Femur (tissue), 1 donor: ENCODE measurements at regions not wholly inside any gene's neighbourhood (a gene's known extent, or its start where the extent isn't known, plus 50 kb on each side); places are given as distances from the start of the nearest gene placed in this dataset.

Source experiments
- DNase-seq: peaks from one replicate; pipeline ENCODE4 v3.0.0-alpha.2; 2017

- no peak for DNase-seq
Observed at GRCh38 chr14:54216827-54217226, 180.0 kb upstream of the CDKN3 start.

- DNase-seq = no peak
Observed at GRCh38 chr14:54219261-54220070, 177.3 kb upstream of the CDKN3 start.

DNA sequence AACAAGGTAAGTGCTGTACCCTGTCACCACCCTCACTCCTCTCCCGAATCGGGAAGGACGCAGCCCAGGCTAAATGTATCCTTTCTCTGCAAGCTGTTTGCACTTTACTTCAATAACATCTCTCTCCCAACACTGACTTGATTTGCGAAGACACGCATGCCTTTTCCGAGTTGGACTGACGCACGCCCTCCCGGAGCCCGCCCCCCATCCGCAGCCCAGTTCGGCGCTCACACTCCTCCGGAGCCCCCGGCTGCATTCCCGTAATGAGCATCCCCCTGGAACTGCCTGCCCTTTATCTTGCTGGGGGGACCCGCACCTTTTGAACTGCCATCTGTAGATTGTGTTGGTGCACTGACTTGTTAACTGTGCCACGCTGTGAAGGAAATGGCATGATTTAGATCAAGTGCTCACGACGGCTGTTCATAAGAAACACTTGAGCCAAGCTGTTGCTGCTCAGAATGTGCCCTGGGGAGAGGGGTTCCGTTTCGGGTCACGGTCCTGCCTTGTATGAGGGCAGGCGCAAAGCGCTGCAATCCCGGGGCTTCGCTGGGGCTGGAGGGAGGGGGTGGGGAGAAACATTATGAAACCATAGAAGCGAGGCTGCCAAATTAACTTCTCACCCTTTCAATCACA, 176.6 kb upstream of the CDKN3 start:
- peak; percentile 49 for DNase-seq

DNA sequence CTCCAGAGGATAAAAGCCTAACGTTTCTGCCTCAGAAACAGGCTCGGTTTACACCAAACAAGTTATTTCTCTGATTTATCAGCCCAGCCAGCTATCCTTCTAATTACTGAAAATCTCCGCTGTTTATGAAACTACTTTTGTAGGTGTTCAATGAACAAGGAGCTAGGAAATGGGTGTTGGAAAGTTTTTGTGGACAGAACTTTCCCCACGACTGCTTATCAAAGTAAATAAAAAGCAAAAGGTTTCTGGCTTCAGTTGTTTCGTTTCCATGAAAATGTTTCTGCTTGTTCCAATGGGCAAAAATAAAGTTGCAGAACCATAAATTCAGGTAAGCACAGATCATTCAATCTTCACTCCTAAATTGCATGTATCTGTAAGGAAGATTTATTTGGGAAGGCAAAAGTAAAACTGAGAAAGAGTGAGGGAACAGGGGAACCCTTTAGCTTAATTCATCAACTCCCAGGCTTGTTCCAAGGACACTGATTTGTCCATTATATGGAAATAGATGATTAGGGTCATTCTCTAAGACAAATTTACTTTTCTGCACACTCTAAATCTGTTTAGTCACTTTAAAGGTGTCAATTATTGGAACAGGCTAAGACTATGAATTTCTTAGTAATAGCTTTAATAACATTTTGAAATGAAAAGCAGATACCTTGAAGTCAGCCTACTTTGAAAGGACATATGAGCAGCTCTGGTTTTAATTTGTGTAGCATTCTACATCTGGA, 175.9 kb upstream of the CDKN3 start:
- DNase-seq = no peak

GRCh38 chr14:54221432-54221803, 175.4 kb upstream of the CDKN3 start:
- no peak for DNase-seq

DNA sequence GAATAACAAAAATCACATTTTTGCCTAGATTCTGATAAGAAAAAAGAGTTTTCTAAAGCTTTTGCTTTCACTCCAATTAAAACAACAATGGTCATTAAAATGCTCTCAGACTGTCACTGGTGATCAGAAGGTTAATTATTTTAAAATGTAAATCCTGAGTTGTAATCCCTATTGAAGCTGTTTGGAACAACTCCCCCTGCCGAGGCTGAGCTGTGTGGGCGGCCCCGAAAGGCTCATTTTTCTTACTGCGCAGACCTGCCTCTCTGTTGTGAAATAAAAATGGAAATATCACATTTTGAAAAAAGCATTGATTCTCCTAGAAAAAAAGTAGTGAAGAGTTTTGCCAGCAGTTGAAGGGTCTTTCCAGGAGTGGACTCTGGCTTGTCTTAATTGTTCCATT, 174.8 kb upstream of the CDKN3 start:
- DNase-seq = no peak

GRCh38 chr14:54223831-54224402, 172.9 kb upstream of the CDKN3 start:
- no peak for DNase-seq

DNA sequence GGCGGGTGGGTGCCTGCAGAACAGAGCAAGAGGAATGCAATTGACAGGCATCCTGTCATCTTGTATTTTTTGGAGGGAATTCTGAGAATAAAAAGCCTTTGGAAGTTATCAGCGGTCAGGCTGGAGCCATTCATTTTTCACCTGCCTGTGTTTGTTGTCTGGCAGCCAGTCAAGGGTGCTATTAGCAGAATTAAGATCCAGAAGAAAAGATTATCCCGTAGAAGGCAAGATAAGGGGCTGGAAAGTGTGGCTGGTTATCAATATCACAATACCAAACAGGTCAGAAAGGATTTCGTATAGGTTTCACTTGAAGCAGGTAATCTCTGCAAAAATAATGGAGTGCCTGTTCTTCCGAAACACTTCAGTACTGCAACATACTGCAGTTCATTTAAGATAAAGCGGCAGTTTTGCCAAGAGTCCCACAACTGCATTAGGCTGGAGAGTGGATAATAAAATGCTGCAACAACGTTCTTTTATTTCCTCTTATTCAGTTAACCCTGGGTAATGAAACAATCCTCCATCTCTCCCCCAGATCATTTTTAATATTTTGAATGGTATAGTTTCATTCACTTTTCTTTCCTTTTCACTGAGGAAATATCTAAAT, 171.2 kb upstream of the CDKN3 start:
- DNase-seq = no peak

GRCh38 chr14:54226103-54226502, 170.7 kb upstream of the CDKN3 start:
- DNase-seq = no peak

DNA sequence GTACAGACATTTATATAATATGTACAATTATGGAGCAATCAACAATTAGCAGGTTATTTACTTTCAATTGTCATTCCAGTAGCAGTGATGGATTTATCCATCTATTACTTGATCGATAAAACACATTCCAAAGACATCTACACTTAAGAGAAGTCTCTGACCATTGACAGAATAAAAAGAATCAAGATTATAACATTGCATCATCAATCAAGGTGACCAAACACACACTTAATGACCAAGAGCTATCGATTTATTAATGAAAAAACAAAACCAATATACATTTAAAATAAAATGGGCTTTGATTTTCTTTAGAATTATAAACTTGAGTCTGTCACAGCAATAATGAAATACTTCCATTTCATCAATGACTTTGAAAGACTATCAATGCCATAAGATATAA, 170.2 kb upstream of the CDKN3 start:
- no peak for DNase-seq

GRCh38 chr14:54229136-54229535, 167.7 kb upstream of the CDKN3 start:
- no peak for DNase-seq

DNA sequence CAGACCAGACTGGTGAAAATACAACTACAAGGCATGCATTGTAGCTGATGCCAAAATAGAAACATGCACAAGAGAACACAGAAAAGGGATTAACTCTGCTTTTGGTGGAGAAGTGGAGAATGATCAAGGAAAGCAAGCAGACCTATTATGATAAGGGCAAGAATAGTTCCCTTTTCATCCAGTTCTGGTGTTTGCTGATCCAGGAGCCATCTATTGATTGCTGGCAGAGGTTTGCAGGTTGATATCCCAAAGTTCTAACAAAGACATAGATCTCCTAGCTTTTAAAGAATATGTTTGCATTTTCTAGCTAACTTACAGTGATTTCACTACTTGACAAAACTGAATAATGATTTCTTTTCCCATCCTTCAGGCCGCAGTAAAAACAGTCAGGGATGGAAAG, 166.2 kb upstream of the CDKN3 start:
- DNase-seq = no peak

GRCh38 chr14:54232735-54233134, 164.1 kb upstream of the CDKN3 start:
- no peak for DNase-seq

GRCh38 chr14:54241517-54241916, 155.3 kb upstream of the CDKN3 start:
- no peak for DNase-seq

GRCh38 chr14:54251356-54251755, 145.5 kb upstream of the CDKN3 start:
- no peak for DNase-seq

DNA sequence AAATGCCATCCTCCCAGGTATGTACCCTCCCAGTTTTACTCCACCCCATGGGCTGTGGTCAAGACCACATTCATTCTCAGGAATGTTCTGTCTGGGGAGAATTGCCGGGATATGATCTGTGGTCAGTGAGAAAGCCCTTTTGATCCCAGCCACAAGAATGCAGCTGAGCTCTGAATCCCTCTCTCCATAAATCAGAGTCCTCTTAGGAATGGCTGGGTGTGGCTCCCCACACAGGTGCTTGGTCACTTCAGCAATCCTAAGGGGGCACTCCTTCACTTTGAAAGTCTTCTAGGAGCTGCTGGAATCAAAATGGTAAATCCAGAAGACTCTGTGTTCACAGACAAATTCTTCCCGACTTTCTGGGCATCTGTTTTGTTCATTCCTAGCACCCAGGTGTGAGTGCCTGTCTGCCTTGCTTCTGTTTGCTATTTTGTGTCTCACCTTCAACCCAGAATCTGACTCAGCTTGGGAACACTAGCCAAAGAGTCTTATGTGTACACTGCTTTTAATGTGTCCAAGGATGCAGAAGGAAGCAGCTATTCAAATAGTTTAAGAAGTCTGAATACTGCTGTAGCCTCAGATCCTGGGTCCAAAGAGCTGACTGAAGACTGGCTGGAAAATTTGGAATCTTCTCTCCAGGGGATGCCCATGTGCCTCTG, 144.6 kb upstream of the CDKN3 start:
- DNase-seq = no peak

DNA sequence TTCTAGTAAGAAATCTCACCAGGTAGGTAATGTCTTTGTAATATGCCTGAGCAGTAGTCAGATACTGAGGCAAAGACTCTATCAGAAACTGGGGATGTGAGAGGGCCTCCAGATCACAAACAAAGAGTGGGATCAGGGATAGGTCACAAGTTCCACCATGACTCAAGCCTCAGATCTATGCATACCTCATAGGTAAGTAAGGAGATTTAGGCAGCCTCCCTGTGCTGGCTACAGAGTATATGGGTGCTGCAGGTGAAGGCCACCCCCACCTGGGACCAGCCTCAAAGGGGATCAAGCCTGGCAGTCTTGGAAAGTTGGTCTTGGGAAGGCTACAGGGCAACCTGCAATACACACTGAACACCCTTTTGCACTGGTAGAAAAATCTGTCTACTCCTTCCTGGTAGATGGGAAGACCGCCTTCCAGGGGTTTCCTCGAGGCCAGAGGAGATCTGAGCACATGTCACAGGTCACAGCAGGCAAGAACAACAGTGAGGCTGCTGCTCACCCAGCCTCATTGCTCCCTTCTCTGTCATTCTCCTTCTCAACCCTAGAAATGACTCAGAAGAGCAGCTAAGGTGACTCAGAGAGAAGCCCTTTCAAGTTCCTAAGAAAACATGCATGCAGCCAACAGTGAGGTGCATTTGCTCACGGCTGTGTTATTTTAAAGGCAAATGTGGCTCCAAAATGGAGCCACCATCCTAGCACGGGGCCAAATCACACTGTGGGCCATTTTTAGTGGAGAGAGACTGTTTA, 143.4 kb upstream of the CDKN3 start:
- DNase-seq = no peak

DNA sequence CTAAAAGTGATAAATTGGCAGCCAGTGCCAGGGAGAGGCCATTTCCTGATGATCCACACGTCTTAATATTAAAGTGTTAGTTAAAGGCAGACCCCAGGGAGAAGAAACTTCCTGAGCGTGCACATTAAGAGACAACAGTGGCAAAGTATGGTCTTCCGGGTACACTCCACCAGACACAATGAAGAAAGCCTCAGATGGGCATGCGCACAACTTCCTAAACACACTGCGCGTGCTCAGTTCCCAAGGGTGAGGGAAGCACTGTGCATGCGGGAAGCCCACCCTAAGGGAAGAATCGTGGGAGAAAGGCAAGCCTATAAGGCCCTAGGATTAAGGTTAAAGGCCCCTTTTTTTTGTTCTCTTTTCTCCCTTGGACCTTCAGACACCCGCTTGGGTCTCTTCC, 140.7 kb upstream of the CDKN3 start:
- no peak for DNase-seq

GRCh38 chr14:54257424-54257823, 139.4 kb upstream of the CDKN3 start:
- no peak for DNase-seq

GRCh38 chr14:54258382-54258781, 138.4 kb upstream of the CDKN3 start:
- no peak for DNase-seq

- no peak for DNase-seq
Observed at GRCh38 chr14:54259821-54260220, 137.0 kb upstream of the CDKN3 start.

- no peak for DNase-seq
Observed at GRCh38 chr14:54261283-54261682, 135.5 kb upstream of the CDKN3 start.
